ENCODE measurements at regions not wholly inside any gene's neighbourhood (a gene's known extent, or its start where the extent isn't known, plus 50 kb on each side); places are given as distances from the start of the nearest gene placed in this dataset.

DNA sequence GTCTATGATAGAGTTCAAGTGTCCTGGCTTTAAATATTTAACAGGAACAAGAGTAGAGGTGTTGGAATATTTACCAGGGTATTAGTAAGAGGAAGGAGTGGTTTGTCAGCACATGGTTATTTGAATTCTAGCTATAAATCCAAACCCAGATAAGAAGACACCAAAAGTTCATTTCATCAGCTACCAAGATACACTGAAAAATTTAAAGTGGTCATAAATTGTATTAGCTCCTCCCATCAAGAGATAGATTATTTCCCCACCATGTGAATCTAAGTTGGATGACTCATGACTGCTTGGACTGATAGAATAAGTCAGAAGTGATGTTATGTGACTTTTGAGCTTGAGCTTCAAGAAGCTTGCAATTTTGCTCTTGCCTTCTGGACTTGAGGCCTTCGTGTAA is 72.1 kb upstream of the GRAMD2B start:
- TF ChIP-seq, protein P1, sequence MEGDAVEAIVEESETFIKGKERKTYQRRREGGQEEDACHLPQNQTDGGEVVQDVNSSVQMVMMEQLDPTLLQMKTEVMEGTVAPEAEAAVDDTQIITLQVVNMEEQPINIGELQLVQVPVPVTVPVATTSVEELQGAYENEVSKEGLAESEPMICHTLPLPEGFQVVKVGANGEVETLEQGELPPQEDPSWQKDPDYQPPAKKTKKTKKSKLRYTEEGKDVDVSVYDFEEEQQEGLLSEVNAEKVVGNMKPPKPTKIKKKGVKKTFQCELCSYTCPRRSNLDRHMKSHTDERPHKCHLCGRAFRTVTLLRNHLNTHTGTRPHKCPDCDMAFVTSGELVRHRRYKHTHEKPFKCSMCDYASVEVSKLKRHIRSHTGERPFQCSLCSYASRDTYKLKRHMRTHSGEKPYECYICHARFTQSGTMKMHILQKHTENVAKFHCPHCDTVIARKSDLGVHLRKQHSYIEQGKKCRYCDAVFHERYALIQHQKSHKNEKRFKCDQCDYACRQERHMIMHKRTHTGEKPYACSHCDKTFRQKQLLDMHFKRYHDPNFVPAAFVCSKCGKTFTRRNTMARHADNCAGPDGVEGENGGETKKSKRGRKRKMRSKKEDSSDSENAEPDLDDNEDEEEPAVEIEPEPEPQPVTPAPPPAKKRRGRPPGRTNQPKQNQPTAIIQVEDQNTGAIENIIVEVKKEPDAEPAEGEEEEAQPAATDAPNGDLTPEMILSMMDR (IDR thresholded peaks at IDR 0.05): no peak
- no peak for TF ChIP-seq POLR2A (IDR thresholded peaks at IDR 0.05)
